GM12878 (cell line): ENCODE measurements at regions not wholly inside any gene's neighbourhood (a gene's known extent, or its start where the extent isn't known, plus 50 kb on each side); places are given as distances from the start of the nearest gene placed in this dataset.
A peak's percentile ranks its signal among the peaks of the same experiment; 100 is the strongest.

Experiments
- BHLHE40 ChIP-seq, 2 experiments: fragments of 450-650 bp in 1 of 2; IDR thresholded peaks; 2 replicates each; pipeline ENCODE4 v1.6.1; 2011 to 2017; ENCODE audit warnings: low read depth in 2 of 2, borderline replicate concordance in 1 of 2, improper control_type of control experiment in 1 of 2, low read length in 1 of 2, mild to moderate bottlenecking in 1 of 2
- EED ChIP-seq: sonication (generic); IDR thresholded peaks from 2 replicates; pipeline ENCODE4 v1.6.1; 2016; ENCODE audit warnings: antibody characterized with exemption, low read depth
- HDGF ChIP-seq: fragments of 450-650 bp; IDR thresholded peaks from 2 replicates; pipeline ENCODE4 v1.6.1; 2016; ENCODE audit warnings: antibody characterized with exemption
- JUNB ChIP-seq: IDR thresholded peaks from 2 replicates; pipeline ENCODE4 v1.6.1; 2016; ENCODE audit warnings: antibody characterized with exemption, mild to moderate bottlenecking
- MEF2B ChIP-seq: fragments of 450-650 bp; IDR thresholded peaks from 2 replicates; pipeline ENCODE4 v1.6.1; 2018; ENCODE audit warnings: mild to moderate bottlenecking, moderate library complexity; ENCODE audit not compliant: partially characterized antibody, poor library complexity, severe bottlenecking
- NFIC ChIP-seq: IDR thresholded peaks from 2 replicates; pipeline ENCODE4 v1.6.1; 2012; ENCODE audit warnings: low read depth, mild to moderate bottlenecking, inconsistent platforms, low read length, moderate library complexity
- NFYB ChIP-seq: IDR thresholded peaks from 2 replicates; pipeline ENCODE4 v1.6.1; 2011; ENCODE audit warnings: low read depth, mild to moderate bottlenecking, low read length, improper control_type of control experiment, moderate library complexity; ENCODE audit not compliant: insufficient read depth
- PAX8 ChIP-seq: fragments of 450-650 bp; IDR thresholded peaks from 2 replicates; pipeline ENCODE4 v1.6.1; 2017; ENCODE audit warnings: mild to moderate bottlenecking, moderate library complexity
- SIN3A ChIP-seq: IDR thresholded peaks from 2 replicates; pipeline ENCODE4 v1.6.1; 2012; ENCODE audit warnings: low read depth, low read length, improper control_type of control experiment
- SPI1 ChIP-seq: IDR thresholded peaks from 2 replicates; pipeline ENCODE4 v1.6.1; 2011; ENCODE audit warnings: low read depth, mild to moderate bottlenecking, low read length, moderate library complexity, borderline replicate concordance; ENCODE audit not compliant: insufficient read depth
- TCF12 ChIP-seq: IDR thresholded peaks from 2 replicates; pipeline ENCODE4 v1.6.1; 2011; ENCODE audit warnings: low read depth, mild to moderate bottlenecking, low read length
- TCF7 ChIP-seq: IDR thresholded peaks from 2 replicates; pipeline ENCODE4 v1.6.1; 2014; ENCODE audit warnings: antibody characterized with exemption, borderline replicate concordance
- YY1 ChIP-seq: IDR thresholded peaks from 2 replicates; pipeline ENCODE4 v1.6.1; 2011; ENCODE audit warnings: low read depth, mild to moderate bottlenecking, low read length
- ZNF622 ChIP-seq: fragments of 450-650 bp; IDR thresholded peaks from 2 replicates; pipeline ENCODE4 v1.6.1; 2017; ENCODE audit warnings: mild to moderate bottlenecking, inconsistent platforms
- TF ChIP-seq, protein P1 (sequence below): IDR thresholded peaks from 2 replicates; pipeline ENCODE4 v1.6.1; 2012; ENCODE audit warnings: mild to moderate bottlenecking, low read depth, low read length
- TF ChIP-seq, protein P2 (sequence below): IDR thresholded peaks from 2 replicates; pipeline ENCODE4 v1.6.1; 2012; ENCODE audit warnings: low read depth, low read length, improper control_type of control experiment
- TF ChIP-seq, protein P3 (sequence below): IDR thresholded peaks from 2 replicates; pipeline ENCODE4 v1.6.1; 2011; ENCODE audit warnings: borderline replicate concordance, low read depth, mild to moderate bottlenecking, moderate library complexity, mixed read lengths, low read length; ENCODE audit not compliant: insufficient read depth; ENCODE audit errors: extremely low read length
- TF ChIP-seq, protein P4 (sequence below): IDR thresholded peaks from 2 replicates; pipeline ENCODE4 v1.6.1; 2012; ENCODE audit warnings: improper control_type of control experiment, low read depth, low read length; ENCODE audit not compliant: insufficient replicate concordance
- TF ChIP-seq, protein P5 (sequence below): IDR thresholded peaks from 2 replicates; pipeline ENCODE4 v1.6.1; 2012; ENCODE audit warnings: low read depth, low read length, improper control_type of control experiment

DNA sequence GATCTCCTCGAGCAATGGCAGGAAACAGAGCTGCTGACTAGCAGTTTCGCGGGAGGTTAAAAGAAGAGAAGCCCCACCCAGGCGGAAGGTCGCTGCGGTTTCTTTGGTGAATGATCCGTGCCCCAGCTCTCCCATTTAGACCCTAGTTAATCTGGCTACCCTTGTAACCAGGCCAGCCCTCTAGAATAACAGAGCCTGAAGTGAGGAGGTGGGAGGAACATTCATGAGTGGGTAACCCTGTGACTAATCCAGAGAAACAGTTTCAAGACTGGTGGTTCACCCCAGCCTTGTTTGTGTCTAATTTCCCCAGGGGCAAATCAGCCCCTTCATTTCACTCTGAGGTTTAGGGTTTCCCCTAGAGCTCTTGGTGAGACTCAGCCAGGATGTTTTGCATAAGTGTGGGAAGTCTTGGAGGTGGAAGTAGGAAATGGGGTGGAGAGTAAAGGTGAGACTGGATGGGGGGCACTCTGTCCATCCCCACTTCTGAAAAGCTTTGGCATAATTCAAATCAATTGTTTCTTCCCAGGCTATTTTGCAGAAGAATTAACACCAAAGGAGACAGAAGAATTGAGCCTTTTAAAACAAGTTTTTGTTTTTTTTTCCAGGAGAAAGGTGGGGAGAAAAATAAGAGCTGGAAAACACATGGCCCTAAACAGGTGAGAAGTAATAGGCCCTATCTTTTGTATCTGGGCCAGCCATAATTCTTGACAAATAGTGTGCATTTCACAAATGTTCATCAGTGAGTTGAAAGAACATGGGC, 303.1 kb downstream of the RPLP1 start (continued):
- TF ChIP-seq, protein P1, sequence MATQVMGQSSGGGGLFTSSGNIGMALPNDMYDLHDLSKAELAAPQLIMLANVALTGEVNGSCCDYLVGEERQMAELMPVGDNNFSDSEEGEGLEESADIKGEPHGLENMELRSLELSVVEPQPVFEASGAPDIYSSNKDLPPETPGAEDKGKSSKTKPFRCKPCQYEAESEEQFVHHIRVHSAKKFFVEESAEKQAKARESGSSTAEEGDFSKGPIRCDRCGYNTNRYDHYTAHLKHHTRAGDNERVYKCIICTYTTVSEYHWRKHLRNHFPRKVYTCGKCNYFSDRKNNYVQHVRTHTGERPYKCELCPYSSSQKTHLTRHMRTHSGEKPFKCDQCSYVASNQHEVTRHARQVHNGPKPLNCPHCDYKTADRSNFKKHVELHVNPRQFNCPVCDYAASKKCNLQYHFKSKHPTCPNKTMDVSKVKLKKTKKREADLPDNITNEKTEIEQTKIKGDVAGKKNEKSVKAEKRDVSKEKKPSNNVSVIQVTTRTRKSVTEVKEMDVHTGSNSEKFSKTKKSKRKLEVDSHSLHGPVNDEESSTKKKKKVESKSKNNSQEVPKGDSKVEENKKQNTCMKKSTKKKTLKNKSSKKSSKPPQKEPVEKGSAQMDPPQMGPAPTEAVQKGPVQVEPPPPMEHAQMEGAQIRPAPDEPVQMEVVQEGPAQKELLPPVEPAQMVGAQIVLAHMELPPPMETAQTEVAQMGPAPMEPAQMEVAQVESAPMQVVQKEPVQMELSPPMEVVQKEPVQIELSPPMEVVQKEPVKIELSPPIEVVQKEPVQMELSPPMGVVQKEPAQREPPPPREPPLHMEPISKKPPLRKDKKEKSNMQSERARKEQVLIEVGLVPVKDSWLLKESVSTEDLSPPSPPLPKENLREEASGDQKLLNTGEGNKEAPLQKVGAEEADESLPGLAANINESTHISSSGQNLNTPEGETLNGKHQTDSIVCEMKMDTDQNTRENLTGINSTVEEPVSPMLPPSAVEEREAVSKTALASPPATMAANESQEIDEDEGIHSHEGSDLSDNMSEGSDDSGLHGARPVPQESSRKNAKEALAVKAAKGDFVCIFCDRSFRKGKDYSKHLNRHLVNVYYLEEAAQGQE: peak; percentile 37; the same call in 1 of the 2 replicates
- TF ChIP-seq YY1 (0 out of 2 replicates have a peak, but pooled peaks have one; percentile 6), ZNF622 (no peak), BHLHE40 (IDR thresholded peaks at IDR 0.05; ENCODE audit: borderline replicate concordance in 1 of 2, low read depth in 2 of 2, low read length in 1 of 2) (peak; percentile 82 to 84), TCF12 (peak; percentile 68; the same call in 1 of the 2 replicates), SPI1 (0 out of 2 replicates have a peak, but pooled peaks have one; percentile 10), HDGF (no peak), NFIC (peak; percentile 96), TCF7 (peak; percentile 55; the same call in 1 of the 2 replicates), MEF2B (peak; percentile 99), SIN3A (no peak), JUNB (peak; percentile 92), EED (peak; percentile 93), NFYB (no peak), PAX8 (no peak)
- TF ChIP-seq, protein P2, sequence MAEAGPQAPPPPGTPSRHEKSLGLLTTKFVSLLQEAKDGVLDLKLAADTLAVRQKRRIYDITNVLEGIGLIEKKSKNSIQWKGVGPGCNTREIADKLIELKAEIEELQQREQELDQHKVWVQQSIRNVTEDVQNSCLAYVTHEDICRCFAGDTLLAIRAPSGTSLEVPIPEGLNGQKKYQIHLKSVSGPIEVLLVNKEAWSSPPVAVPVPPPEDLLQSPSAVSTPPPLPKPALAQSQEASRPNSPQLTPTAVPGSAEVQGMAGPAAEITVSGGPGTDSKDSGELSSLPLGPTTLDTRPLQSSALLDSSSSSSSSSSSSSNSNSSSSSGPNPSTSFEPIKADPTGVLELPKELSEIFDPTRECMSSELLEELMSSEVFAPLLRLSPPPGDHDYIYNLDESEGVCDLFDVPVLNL: no peak
- TF ChIP-seq, protein P3, sequence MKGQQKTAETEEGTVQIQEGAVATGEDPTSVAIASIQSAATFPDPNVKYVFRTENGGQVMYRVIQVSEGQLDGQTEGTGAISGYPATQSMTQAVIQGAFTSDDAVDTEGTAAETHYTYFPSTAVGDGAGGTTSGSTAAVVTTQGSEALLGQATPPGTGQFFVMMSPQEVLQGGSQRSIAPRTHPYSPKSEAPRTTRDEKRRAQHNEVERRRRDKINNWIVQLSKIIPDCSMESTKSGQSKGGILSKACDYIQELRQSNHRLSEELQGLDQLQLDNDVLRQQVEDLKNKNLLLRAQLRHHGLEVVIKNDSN: no peak
- TF ChIP-seq, protein P4, sequence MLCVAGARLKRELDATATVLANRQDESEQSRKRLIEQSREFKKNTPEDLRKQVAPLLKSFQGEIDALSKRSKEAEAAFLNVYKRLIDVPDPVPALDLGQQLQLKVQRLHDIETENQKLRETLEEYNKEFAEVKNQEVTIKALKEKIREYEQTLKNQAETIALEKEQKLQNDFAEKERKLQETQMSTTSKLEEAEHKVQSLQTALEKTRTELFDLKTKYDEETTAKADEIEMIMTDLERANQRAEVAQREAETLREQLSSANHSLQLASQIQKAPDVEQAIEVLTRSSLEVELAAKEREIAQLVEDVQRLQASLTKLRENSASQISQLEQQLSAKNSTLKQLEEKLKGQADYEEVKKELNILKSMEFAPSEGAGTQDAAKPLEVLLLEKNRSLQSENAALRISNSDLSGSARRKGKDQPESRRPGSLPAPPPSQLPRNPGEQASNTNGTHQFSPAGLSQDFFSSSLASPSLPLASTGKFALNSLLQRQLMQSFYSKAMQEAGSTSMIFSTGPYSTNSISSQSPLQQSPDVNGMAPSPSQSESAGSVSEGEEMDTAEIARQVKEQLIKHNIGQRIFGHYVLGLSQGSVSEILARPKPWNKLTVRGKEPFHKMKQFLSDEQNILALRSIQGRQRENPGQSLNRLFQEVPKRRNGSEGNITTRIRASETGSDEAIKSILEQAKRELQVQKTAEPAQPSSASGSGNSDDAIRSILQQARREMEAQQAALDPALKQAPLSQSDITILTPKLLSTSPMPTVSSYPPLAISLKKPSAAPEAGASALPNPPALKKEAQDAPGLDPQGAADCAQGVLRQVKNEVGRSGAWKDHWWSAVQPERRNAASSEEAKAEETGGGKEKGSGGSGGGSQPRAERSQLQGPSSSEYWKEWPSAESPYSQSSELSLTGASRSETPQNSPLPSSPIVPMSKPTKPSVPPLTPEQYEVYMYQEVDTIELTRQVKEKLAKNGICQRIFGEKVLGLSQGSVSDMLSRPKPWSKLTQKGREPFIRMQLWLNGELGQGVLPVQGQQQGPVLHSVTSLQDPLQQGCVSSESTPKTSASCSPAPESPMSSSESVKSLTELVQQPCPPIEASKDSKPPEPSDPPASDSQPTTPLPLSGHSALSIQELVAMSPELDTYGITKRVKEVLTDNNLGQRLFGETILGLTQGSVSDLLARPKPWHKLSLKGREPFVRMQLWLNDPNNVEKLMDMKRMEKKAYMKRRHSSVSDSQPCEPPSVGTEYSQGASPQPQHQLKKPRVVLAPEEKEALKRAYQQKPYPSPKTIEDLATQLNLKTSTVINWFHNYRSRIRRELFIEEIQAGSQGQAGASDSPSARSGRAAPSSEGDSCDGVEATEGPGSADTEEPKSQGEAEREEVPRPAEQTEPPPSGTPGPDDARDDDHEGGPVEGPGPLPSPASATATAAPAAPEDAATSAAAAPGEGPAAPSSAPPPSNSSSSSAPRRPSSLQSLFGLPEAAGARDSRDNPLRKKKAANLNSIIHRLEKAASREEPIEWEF: peak; percentile 47
- TF ChIP-seq, protein P5, sequence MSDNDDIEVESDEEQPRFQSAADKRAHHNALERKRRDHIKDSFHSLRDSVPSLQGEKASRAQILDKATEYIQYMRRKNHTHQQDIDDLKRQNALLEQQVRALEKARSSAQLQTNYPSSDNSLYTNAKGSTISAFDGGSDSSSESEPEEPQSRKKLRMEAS: no peak
